ENCODE measurements at regions not wholly inside any gene's neighbourhood (a gene's known extent, or its start where the extent isn't known, plus 50 kb on each side); places are given as distances from the start of the nearest gene placed in this dataset.

GRCh38 chr16:55118701-55119260, 188.1 kb downstream of the IRX5 start:
- DNase-seq (ENCODE audit: low spot score): no peak

GRCh38 chr16:55120408-55120807, 189.7 kb downstream of the IRX5 start:
- DNase-seq (ENCODE audit: low spot score): no peak

- no peak for DNase-seq (ENCODE audit: low spot score)
These were observed 190.2 kb downstream of the IRX5 start for GRCh38 chr16:55120826-55121225.

GRCh38 chr16:55123652-55124051, 193.0 kb downstream of the IRX5 start:
- DNase-seq (ENCODE audit: low spot score): no peak

- DNase-seq (ENCODE audit: low spot score): no peak
These were observed 195.2 kb downstream of the IRX5 start for GRCh38 chr16:55125818-55126385.

- DNase-seq (ENCODE audit: low spot score): no peak
These were observed 195.8 kb downstream of the IRX5 start for GRCh38 chr16:55126456-55126855.

GRCh38 chr16:55130456-55130855, 193.5 kb upstream of the IRX6 start:
- no peak for DNase-seq (ENCODE audit: low spot score)

GRCh38 chr16:55130911-55131310, 193.1 kb upstream of the IRX6 start:
- DNase-seq (ENCODE audit: low spot score): no peak

GRCh38 chr16:55133654-55134053, 190.3 kb upstream of the IRX6 start:
- no peak for DNase-seq (ENCODE audit: low spot score)

- DNase-seq (ENCODE audit: low spot score): no peak
These were observed 187.4 kb upstream of the IRX6 start for GRCh38 chr16:55136356-55137150.

GRCh38 chr16:55138298-55138697, 185.7 kb upstream of the IRX6 start:
- DNase-seq (ENCODE audit: low spot score): no peak

GRCh38 chr16:55142405-55142804, 181.6 kb upstream of the IRX6 start:
- no peak for DNase-seq (ENCODE audit: low spot score)

- no peak for DNase-seq (ENCODE audit: low spot score)
These were observed 179.4 kb upstream of the IRX6 start for GRCh38 chr16:55144651-55145050.

GRCh38 chr16:55145771-55146603, 178.0 kb upstream of the IRX6 start:
- DNase-seq (ENCODE audit: low spot score): no peak

GRCh38 chr16:55146966-55147365, 177.0 kb upstream of the IRX6 start:
- no peak for DNase-seq (ENCODE audit: low spot score)

- DNase-seq (ENCODE audit: low spot score): no peak
These were observed 176.6 kb upstream of the IRX6 start for GRCh38 chr16:55147396-55147795.

GRCh38 chr16:55149622-55150021, 174.4 kb upstream of the IRX6 start:
- no peak for DNase-seq (ENCODE audit: low spot score)

GRCh38 chr16:55151561-55152305, 172.3 kb upstream of the IRX6 start:
- DNase-seq (ENCODE audit: low spot score): no peak

GRCh38 chr16:55152875-55153390, 171.1 kb upstream of the IRX6 start:
- no peak for DNase-seq (ENCODE audit: low spot score)

- no peak for DNase-seq (ENCODE audit: low spot score)
These were observed 169.7 kb upstream of the IRX6 start for GRCh38 chr16:55154262-55154661.

GRCh38 chr16:55154956-55155355, 169.0 kb upstream of the IRX6 start:
- no peak for DNase-seq (ENCODE audit: low spot score)

GRCh38 chr16:55155815-55156214, 168.2 kb upstream of the IRX6 start:
- DNase-seq (ENCODE audit: low spot score): no peak

Measured in CD4-positive, alpha-beta T cell treated with Interleukin-2 at 100 ng/mL for 4 hours (primary cell).